SU-DHL-6 (cell line): ENCODE measurements at regions not wholly inside any gene's neighbourhood (a gene's known extent, or its start where the extent isn't known, plus 50 kb on each side); places are given as distances from the start of the nearest gene placed in this dataset.

Source experiments
- H2AFZ ChIP-seq: fragments of 200-600 bp; sonication (generic); 2 replicates; pipeline ENCODE4 v1.6.1; 2014; ENCODE audit warnings: low read depth, mild to moderate bottlenecking, moderate library complexity, mixed read lengths, antibody characterized with exemption, low read length; ENCODE audit not compliant: severe bottlenecking
- H3F3A ChIP-seq: fragments of 200-600 bp; shearing (Covaris generic); 2 replicates; pipeline ENCODE4 v1.6.0; 2016; ENCODE audit warnings: antibody characterized with exemption, mild to moderate bottlenecking; ENCODE audit not compliant: insufficient read depth
- H3K27ac ChIP-seq: fragments of 200-600 bp; sonication (generic); 2 replicates; pipeline ENCODE4 v1.5.1; 2016; ENCODE audit warnings: low read depth, mild to moderate bottlenecking, low read length, moderate library complexity, mixed read lengths
- H3K27me3 ChIP-seq: fragments of 200-600 bp; sonication (generic), shearing (Covaris generic); 2 replicates; pipeline ENCODE4 v1.6.0; 2014; ENCODE audit warnings: mild to moderate bottlenecking, low read length
- H3K36me3 ChIP-seq: fragments of 200-600 bp; sonication (generic); 2 replicates; pipeline ENCODE4 v1.6.1; 2014; ENCODE audit warnings: mild to moderate bottlenecking, low read length, mixed read lengths
- H3K4me2 ChIP-seq: fragments of 300-600, 200-600 bp; shearing (Covaris generic), sonication (generic); 2 replicates; pipeline ENCODE4 v1.6.0; 2014; ENCODE audit warnings: low read length, low read depth, mild to moderate bottlenecking; ENCODE audit not compliant: poor library complexity, severe bottlenecking
- H3K4me3 ChIP-seq: fragments of 200-600 bp; sonication (generic); 2 replicates; pipeline ENCODE4 v1.5.1; 2014; ENCODE audit warnings: antibody characterized with exemption, low read length, mild to moderate bottlenecking, mixed read lengths; ENCODE audit not compliant: insufficient read depth, poor library complexity, severe bottlenecking
- H3K79me2 ChIP-seq: fragments of 200-600 bp; sonication (generic); 2 replicates; pipeline ENCODE4 v1.6.1; 2014; ENCODE audit warnings: mild to moderate bottlenecking, low read length, moderate library complexity; ENCODE audit not compliant: insufficient read depth
- H3K9ac ChIP-seq: fragments of 200-600 bp; sonication (generic); 2 replicates; pipeline ENCODE4 v1.7.0; 2014; ENCODE audit warnings: mild to moderate bottlenecking, low read length
- H3K9me2 ChIP-seq: fragments of 200-600 bp; sonication (generic); replicated peaks from 2 replicates; pipeline ENCODE4 v1.6.1; 2014; ENCODE audit warnings: low read length; ENCODE audit not compliant: insufficient read depth
- H3K9me3 ChIP-seq: fragments of 200-600 bp; sonication (generic); 2 replicates; pipeline ENCODE4 v1.6.1; 2014; ENCODE audit warnings: low read length, mixed read lengths; ENCODE audit not compliant: insufficient read depth
- H4K20me1 ChIP-seq: fragments of 200-600 bp; sonication (generic); 2 replicates; pipeline ENCODE4 v1.6.1; 2014; ENCODE audit warnings: low read depth, mild to moderate bottlenecking, antibody characterized with exemption, low read length, moderate library complexity, mixed read lengths
- CTCF ChIP-seq: fragments of 200-600 bp; sonication (generic); IDR thresholded peaks from one replicate; pipeline ENCODE4 v1.5.1; 2017; ENCODE audit warnings: antibody characterized with exemption, mild to moderate bottlenecking, low read length, moderate library complexity; ENCODE audit not compliant: insufficient read depth, poor library complexity, severe bottlenecking
- EZH2phosphoT487 ChIP-seq: fragments of 200-600 bp; sonication (generic), shearing (Covaris generic); conservative IDR thresholded peaks from 2 replicates; pipeline ENCODE4 v1.6.1; 2018; ENCODE audit warnings: mild to moderate bottlenecking, antibody characterized with exemption, low read length, moderate library complexity, mixed read lengths

GRCh38 chr16:48075398-48075797 is 80.4 kb downstream of the ABCC12 start:
- no peak overlapping the region for H3K9ac ChIP-seq

GRCh38 chr16:48067388-48067787 is 88.4 kb downstream of the ABCC12 start:
- TF ChIP-seq EZH2phosphoT487 (no peak), CTCF (no peak)
- H3K36me3 ChIP-seq, result no peaks in the 10 kb centered on the region

More at GRCh38 chr16:48075398-48075797, 80.4 kb downstream of the ABCC12 start:
- H3K79me2 ChIP-seq, result no peaks in the 10 kb centered on the region
- no peak overlapping the region for H2AFZ ChIP-seq
- H3K27me3 ChIP-seq, result no peaks in the 10 kb centered on the region
- no peaks in the 10 kb centered on the region for H3F3A ChIP-seq
- no peak overlapping the region for H3K27ac ChIP-seq
- TF ChIP-seq CTCF (no peak), EZH2phosphoT487 (no peak)
- H3K4me2 ChIP-seq, result no peak overlapping the region
- H3K36me3 ChIP-seq, result no peaks in the 10 kb centered on the region
- H4K20me1 ChIP-seq, result no peaks in the 10 kb centered on the region
- no peaks in the 10 kb centered on the region for H3K9me3 ChIP-seq
- no peak overlapping the region for H3K4me3 ChIP-seq
- H3K9me2 ChIP-seq, result no peaks in the 10 kb centered on the region

GRCh38 chr16:48064971-48065370 is 90.8 kb downstream of the ABCC12 start:
- Histone ChIP-seq H3K27me3 (no peaks in the 10 kb centered on the region), H2AFZ (no peak overlapping the region), H4K20me1 (no peaks in the 10 kb centered on the region), H3K4me3 (no peak overlapping the region), H3K9me2 (no peaks in the 10 kb centered on the region), H3K36me3 (no peaks in the 10 kb centered on the region), H3K4me2 (no peak overlapping the region), H3K9me3 (no peaks in the 10 kb centered on the region), H3K27ac (no peak overlapping the region), H3K79me2 (no peaks in the 10 kb centered on the region), H3K9ac (no peak overlapping the region), H3F3A (no peaks in the 10 kb centered on the region)
- TF ChIP-seq EZH2phosphoT487, result no peak

More at GRCh38 chr16:48067388-48067787, 88.4 kb downstream of the ABCC12 start:
- no peak overlapping the region for H3K4me3 ChIP-seq
- H3K9ac ChIP-seq, result no peak overlapping the region
- no peak overlapping the region for H3K27ac ChIP-seq
- no peak overlapping the region for H3K4me2 ChIP-seq
- no peak overlapping the region for H2AFZ ChIP-seq
- H3K79me2 ChIP-seq, result no peaks in the 10 kb centered on the region
- no peaks in the 10 kb centered on the region for H4K20me1 ChIP-seq
- H3K27me3 ChIP-seq, result no peaks in the 10 kb centered on the region
- H3K9me2 ChIP-seq, result no peaks in the 10 kb centered on the region
- no peaks in the 10 kb centered on the region for H3F3A ChIP-seq
- H3K9me3 ChIP-seq, result no peaks in the 10 kb centered on the region

GRCh38 chr16:48062681-48063080 is 93.1 kb downstream of the ABCC12 start:
- no peak overlapping the region for H3K4me2 ChIP-seq
- TF ChIP-seq CTCF (no peak), EZH2phosphoT487 (no peak)
- H3K9me2 ChIP-seq, result no peaks in the 10 kb centered on the region
- H3K9me3 ChIP-seq, result no peaks in the 10 kb centered on the region
- no peaks in the 10 kb centered on the region for H3K27me3 ChIP-seq
- no peaks in the 10 kb centered on the region for H4K20me1 ChIP-seq
- no peak overlapping the region for H3K27ac ChIP-seq
- H3F3A ChIP-seq, result no peaks in the 10 kb centered on the region
- no peak overlapping the region for H3K9ac ChIP-seq
- no peak overlapping the region for H3K4me3 ChIP-seq
- no peak overlapping the region for H2AFZ ChIP-seq
- no peaks in the 10 kb centered on the region for H3K36me3 ChIP-seq
- H3K79me2 ChIP-seq, result no peaks in the 10 kb centered on the region
